ENCODE measurements at regions not wholly inside any gene's neighbourhood (a gene's known extent, or its start where the extent isn't known, plus 50 kb on each side); places are given as distances from the start of the nearest gene placed in this dataset.

DNA sequence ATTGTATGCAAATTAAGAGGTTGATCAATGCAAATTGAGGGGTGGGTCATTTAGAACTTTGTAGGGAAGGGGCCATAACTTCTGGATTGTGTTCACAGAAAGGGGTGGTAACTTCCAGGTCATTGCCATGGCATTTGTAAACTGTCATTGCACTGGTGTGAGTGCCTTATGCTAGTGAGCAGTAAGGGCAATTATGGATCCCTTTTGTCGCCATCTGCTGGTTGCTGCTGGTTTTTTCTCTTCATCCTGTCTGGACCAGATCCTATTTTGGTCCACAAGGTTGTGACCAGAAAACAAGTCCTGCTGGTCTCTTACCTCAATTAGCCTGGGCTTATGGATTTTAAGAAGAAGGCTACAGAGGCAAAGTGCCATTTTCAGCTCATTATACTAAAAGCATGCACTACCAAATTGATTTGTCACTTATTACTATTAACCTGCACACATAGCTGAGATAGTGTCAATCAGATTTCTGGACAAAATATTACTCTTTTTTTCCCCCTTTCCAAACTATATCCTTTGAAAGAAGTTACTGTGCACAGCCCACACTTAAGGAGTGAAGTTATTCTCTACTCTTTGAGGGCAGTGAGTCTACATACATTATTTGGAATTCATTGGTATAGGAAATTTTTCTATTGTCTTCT is 196.2 kb downstream of the ZC3H11B start:
- FAIRE-seq (no peak), DNase-seq (peak in 4 of 5 donors; percentile 54 to 67 (median 62))
- Histone ChIP-seq H3K4me3 (ENCODE audit: low read length in 3 of 3) (no peak overlapping the region), H3K27ac (ENCODE audit: low read depth in 2 of 2, low read length in 2 of 2) (no peak overlapping the region), H3K36me3 (ENCODE audit: control insufficient read depth in 2 of 3, insufficient read depth in 3 of 3, low read length in 3 of 3) (no peaks in the 10 kb centered on the region), H3K9me3 (ENCODE audit: control insufficient read depth in 2 of 3, insufficient read depth in 1 of 3, low read length in 3 of 3) (no peaks in the 10 kb centered on the region), H3K4me1 (ENCODE audit: control insufficient read depth in 2 of 3, insufficient read depth in 2 of 3, low read depth in 1 of 3, low read length in 3 of 3) (peaks cover 0 to 4% (median 0%) of the 10 kb centered on the region in 3 donors), H3K9ac (ENCODE audit: low read length in 3 of 3) (no peak overlapping the region), H3K27me3 (ENCODE audit: control insufficient read depth, insufficient read depth, low read length) (no peaks in the 10 kb centered on the region)
- intact Hi-C loops (cut with DNase I), result no loop called here
- TF ChIP-seq, protein P1, sequence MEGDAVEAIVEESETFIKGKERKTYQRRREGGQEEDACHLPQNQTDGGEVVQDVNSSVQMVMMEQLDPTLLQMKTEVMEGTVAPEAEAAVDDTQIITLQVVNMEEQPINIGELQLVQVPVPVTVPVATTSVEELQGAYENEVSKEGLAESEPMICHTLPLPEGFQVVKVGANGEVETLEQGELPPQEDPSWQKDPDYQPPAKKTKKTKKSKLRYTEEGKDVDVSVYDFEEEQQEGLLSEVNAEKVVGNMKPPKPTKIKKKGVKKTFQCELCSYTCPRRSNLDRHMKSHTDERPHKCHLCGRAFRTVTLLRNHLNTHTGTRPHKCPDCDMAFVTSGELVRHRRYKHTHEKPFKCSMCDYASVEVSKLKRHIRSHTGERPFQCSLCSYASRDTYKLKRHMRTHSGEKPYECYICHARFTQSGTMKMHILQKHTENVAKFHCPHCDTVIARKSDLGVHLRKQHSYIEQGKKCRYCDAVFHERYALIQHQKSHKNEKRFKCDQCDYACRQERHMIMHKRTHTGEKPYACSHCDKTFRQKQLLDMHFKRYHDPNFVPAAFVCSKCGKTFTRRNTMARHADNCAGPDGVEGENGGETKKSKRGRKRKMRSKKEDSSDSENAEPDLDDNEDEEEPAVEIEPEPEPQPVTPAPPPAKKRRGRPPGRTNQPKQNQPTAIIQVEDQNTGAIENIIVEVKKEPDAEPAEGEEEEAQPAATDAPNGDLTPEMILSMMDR (IDR thresholded peaks at IDR 0.05; ENCODE audit: borderline replicate concordance, extremely low read depth, insufficient read depth), result peak; percentile 62

DNA sequence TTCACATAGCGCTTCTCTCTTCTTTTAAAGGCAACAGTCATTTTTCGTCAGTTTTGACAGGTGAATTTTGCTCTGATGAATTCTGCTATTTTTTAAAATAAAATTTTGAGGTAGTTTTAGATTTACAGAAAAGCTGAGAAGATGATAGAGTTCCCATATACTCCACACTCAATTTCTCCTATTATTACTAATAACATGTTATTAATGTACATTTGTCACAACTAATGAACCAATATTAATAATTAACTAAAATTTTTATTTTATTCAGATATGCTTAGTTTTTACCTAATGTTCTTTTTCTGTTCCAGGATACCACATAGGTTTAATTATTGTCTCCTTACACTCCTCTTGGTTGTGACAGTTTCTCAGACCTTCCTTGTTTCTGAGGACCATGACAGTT is 197.0 kb downstream of the ZC3H11B start:
- DNase-seq (no peak), FAIRE-seq (no peak)
- H3K9ac ChIP-seq (ENCODE audit: low read length in 3 of 3), result no peak overlapping the region
- TF ChIP-seq, protein P1 (IDR thresholded peaks at IDR 0.05; ENCODE audit: borderline replicate concordance, extremely low read depth, insufficient read depth), result no peak
- H3K27me3 ChIP-seq (ENCODE audit: control insufficient read depth, insufficient read depth, low read length), result no peaks in the 10 kb centered on the region
- intact Hi-C loops (cut with DNase I), result no loop called here
- no peaks in the 10 kb centered on the region for H3K36me3 ChIP-seq (ENCODE audit: control insufficient read depth in 2 of 3, insufficient read depth in 3 of 3, low read length in 3 of 3)
- H3K27ac ChIP-seq (ENCODE audit: low read depth in 2 of 2, low read length in 2 of 2), result no peak overlapping the region
- no peak overlapping the region for H3K4me3 ChIP-seq (ENCODE audit: low read length in 3 of 3)
- H3K4me1 ChIP-seq (ENCODE audit: control insufficient read depth in 2 of 3, insufficient read depth in 2 of 3, low read depth in 1 of 3, low read length in 3 of 3), result peaks cover 0 to 4% (median 0%) of the 10 kb centered on the region in 3 donors
- H3K9me3 ChIP-seq (ENCODE audit: control insufficient read depth in 2 of 3, insufficient read depth in 1 of 3, low read length in 3 of 3), result no peaks in the 10 kb centered on the region

- no peaks in the 10 kb centered on the region for H3K36me3 ChIP-seq (ENCODE audit: control insufficient read depth in 2 of 3, insufficient read depth in 3 of 3, low read length in 3 of 3)
- H3K9ac ChIP-seq (ENCODE audit: low read length in 3 of 3), result no peak overlapping the region
- FAIRE-seq, result no peak
- intact Hi-C loops (cut with DNase I), result no loop called here
- no peak overlapping the region for H3K27ac ChIP-seq (ENCODE audit: low read depth in 2 of 2, low read length in 2 of 2)
- H3K4me3 ChIP-seq (ENCODE audit: low read length in 3 of 3), result no peak overlapping the region
- H3K4me1 ChIP-seq (ENCODE audit: control insufficient read depth in 2 of 3, insufficient read depth in 2 of 3, low read depth in 1 of 3, low read length in 3 of 3), result peaks cover 0 to 4% (median 0%) of the 10 kb centered on the region in 3 donors
- TF ChIP-seq, protein P1 (IDR thresholded peaks at IDR 0.05; ENCODE audit: borderline replicate concordance, extremely low read depth, insufficient read depth), result no peak
- H3K27me3 ChIP-seq (ENCODE audit: control insufficient read depth, insufficient read depth, low read length), result no peaks in the 10 kb centered on the region
- DNase-seq, result no peak
- no peaks in the 10 kb centered on the region for H3K9me3 ChIP-seq (ENCODE audit: control insufficient read depth in 2 of 3, insufficient read depth in 1 of 3, low read length in 3 of 3)
Measured at GRCh38 chr1:219415433-219415832, 197.5 kb downstream of the ZC3H11B start.

DNA sequence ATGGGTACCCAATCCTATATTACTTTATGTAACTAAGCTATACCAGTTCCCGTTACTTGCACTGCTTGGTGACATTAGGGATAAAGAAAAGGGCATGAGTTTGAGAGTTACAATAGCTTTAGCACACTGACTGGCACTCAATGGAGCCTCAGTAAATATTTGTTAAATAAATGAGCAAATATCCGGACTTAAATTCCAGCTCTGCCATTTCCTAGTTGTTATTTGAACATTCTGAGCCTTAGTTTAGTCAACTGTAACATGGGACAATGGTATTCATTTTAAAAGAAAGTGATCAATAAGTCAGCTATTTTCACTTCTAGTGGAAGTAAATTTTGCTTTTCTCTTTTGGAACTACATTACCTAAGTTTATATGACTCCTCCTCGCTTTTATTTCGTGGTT is 198.7 kb downstream of the ZC3H11B start:
- DNase-seq (no peak), FAIRE-seq (no peak)
- Histone ChIP-seq H3K9ac (ENCODE audit: low read length in 3 of 3) (no peak overlapping the region), H3K36me3 (ENCODE audit: control insufficient read depth in 2 of 3, insufficient read depth in 3 of 3, low read length in 3 of 3) (no peaks in the 10 kb centered on the region), H3K4me3 (ENCODE audit: low read length in 3 of 3) (no peak overlapping the region), H3K27me3 (ENCODE audit: control insufficient read depth, insufficient read depth, low read length) (no peaks in the 10 kb centered on the region), H3K27ac (ENCODE audit: low read depth in 2 of 2, low read length in 2 of 2) (no peak overlapping the region), H3K4me1 (ENCODE audit: control insufficient read depth in 2 of 3, insufficient read depth in 2 of 3, low read depth in 1 of 3, low read length in 3 of 3) (no peaks in the 10 kb centered on the region), H3K9me3 (ENCODE audit: control insufficient read depth in 2 of 3, insufficient read depth in 1 of 3, low read length in 3 of 3) (no peaks in the 10 kb centered on the region)
- TF ChIP-seq, protein P1 (IDR thresholded peaks at IDR 0.05; ENCODE audit: borderline replicate concordance, extremely low read depth, insufficient read depth), result no peak
- intact Hi-C loops (cut with DNase I), result no loop called here

Data from kidney (tissue), 13 donors.